GM23248 (cell line): ENCODE measurements at regions not wholly inside any gene's neighbourhood (a gene's known extent, or its start where the extent isn't known, plus 50 kb on each side); places are given as distances from the start of the nearest gene placed in this dataset.

Experiments used
- EZH2 ChIP-seq: fragments of 200-600 bp; sonication (generic); IDR thresholded peaks from 2 replicates; pipeline ENCODE4 v1.6.1; 2018; ENCODE audit warnings: antibody characterized with exemption, mild to moderate bottlenecking; ENCODE audit not compliant: insufficient read depth, poor library complexity, severe bottlenecking
- EZH2phosphoT487 ChIP-seq: fragments of 200-600 bp; sonication (generic); IDR thresholded peaks from 2 replicates; pipeline ENCODE4 v1.6.1; 2018; ENCODE audit warnings: antibody characterized with exemption, moderate library complexity, mild to moderate bottlenecking, low read depth; ENCODE audit not compliant: insufficient read depth

DNA sequence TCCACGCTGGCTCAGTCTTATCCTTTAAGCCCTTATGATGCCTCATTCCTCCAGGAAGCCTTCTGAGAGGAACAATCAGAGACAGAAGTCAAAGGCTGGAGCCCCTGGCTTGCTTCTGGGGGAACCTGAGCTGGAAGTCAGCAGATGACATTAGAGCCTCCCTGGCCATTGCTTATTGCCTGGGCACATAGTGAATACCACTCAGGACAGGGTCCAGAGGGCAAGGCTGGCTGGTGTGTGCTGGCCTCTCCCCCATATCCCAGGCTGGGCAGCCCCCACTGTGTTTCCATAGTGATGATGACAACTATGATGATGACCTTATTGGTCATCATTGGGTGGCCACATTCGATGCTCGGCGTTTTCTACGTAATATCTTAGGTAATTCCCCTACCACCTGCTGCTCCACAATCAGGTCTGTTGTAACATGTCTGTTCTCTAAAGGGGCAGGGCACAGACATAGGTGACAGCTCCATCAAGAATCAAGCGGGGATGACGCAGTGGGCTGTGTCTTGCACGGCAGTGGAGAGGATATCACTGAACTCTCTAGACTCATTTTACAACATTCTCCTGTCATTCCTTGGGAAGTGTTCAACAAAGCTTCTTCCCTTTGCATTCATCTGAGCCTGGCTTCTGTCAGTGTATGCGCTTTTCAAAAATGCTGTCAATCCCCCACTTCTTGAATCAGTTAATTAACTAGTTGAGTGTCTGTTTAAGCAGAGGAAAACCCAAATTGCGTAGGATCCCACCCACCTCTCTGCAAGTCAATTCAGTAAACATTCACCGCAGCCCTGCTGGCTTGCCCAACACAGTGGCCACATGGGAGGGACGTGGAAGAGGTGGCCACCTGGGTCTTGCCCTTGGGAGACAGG is 89.4 kb upstream of the TSHZ3 start:
- TF ChIP-seq EZH2phosphoT487 (no peak), EZH2 (no peak)
